Karpas-422 (cell line): ENCODE measurements at regions not wholly inside any gene's neighbourhood (a gene's known extent, or its start where the extent isn't known, plus 50 kb on each side); places are given as distances from the start of the nearest gene placed in this dataset.
"Not testable (repeated sequence)": the region's sequence is repeated elsewhere in the genome, so short reads cannot be mapped to it uniquely, and the experiment has no call there.

Source experiments
- DNase-seq: peaks from one replicate; pipeline ENCODE4 v3.0.0-alpha.2; 2015
- H2AFZ ChIP-seq: fragments of 200-600 bp; sonication (generic); 2 replicates; pipeline ENCODE4 v1.6.1; 2014; ENCODE audit warnings: antibody characterized with exemption, low read length, mixed read lengths
- H3K27ac ChIP-seq: fragments of 200-600 bp; sonication (generic); 2 replicates; pipeline ENCODE4 v1.5.1; 2014; ENCODE audit warnings: mild to moderate bottlenecking, low read length, moderate library complexity
- H3K27me3 ChIP-seq: fragments of 200-600 bp; sonication (generic); 2 replicates; pipeline ENCODE4 v1.6.1; 2014; ENCODE audit warnings: low read length, mixed read lengths
- H3K36me3 ChIP-seq: fragments of 200-600 bp; sonication (generic); 2 replicates; pipeline ENCODE4 v1.6.1; 2014; ENCODE audit warnings: low read length, mixed read lengths; ENCODE audit not compliant: insufficient read depth
- H3K4me1 ChIP-seq: fragments of 200-600 bp; sonication (generic); 2 replicates; pipeline ENCODE4 v1.6.1; 2014; ENCODE audit warnings: mild to moderate bottlenecking, low read length, mixed read lengths
- H3K4me2 ChIP-seq: fragments of 200-600 bp; sonication (generic); 2 replicates; pipeline ENCODE4 v1.6.1; 2014; ENCODE audit warnings: low read length, low read depth, mild to moderate bottlenecking; ENCODE audit not compliant: poor library complexity, severe bottlenecking
- H3K4me3 ChIP-seq: fragments of 200-600 bp; sonication (generic); 2 replicates; pipeline ENCODE4 v1.5.1; 2014; ENCODE audit warnings: mild to moderate bottlenecking, antibody characterized with exemption, low read length, mixed read lengths
- H3K79me2 ChIP-seq: fragments of 200-600 bp; sonication (generic); 2 replicates; pipeline ENCODE4 v1.6.1; 2014; ENCODE audit warnings: mild to moderate bottlenecking, low read length, mixed read lengths
- H3K9ac ChIP-seq: fragments of 200-600 bp; sonication (generic); 2 replicates; pipeline ENCODE4 v1.6.0; 2014; ENCODE audit warnings: low read length
- H3K9me2 ChIP-seq: fragments of 200-600 bp; sonication (generic), shearing (Covaris generic); replicated peaks from 2 replicates; pipeline ENCODE4 v1.6.0; 2014; ENCODE audit warnings: mild to moderate bottlenecking, low read length, moderate library complexity; ENCODE audit not compliant: insufficient read depth
- H3K9me3 ChIP-seq: fragments of 300-700, 200-600 bp; sonication (generic); 2 replicates; pipeline ENCODE4 v1.6.1; 2014; ENCODE audit warnings: low read length, mixed read lengths
- H4K20me1 ChIP-seq: fragments of 200-600 bp; sonication (generic); 2 replicates; pipeline ENCODE4 v1.6.1; 2014; ENCODE audit warnings: mild to moderate bottlenecking, antibody characterized with exemption, low read length, low read depth; ENCODE audit not compliant: insufficient read depth

GRCh38 chr3:89017531-89017930, 89.9 kb upstream of the EPHA3 start:
- DNase-seq, result no peak
- Histone ChIP-seq H3K4me3 (no peak overlapping the region), H3K27ac (no peak overlapping the region), H3K9me3 (peaks cover 11% of the 10 kb centered on the region), H3K9ac (no peak overlapping the region), H3K4me2 (no peak overlapping the region), H3K27me3 (no peaks in the 10 kb centered on the region), H4K20me1 (no peaks in the 10 kb centered on the region), H3K79me2 (no peaks in the 10 kb centered on the region), H3K4me1 (no peaks in the 10 kb centered on the region), H2AFZ (no peak overlapping the region), H3K36me3 (no peaks in the 10 kb centered on the region), H3K9me2 (no peaks in the 10 kb centered on the region)

- Histone ChIP-seq H3K4me1 (no peaks in the 10 kb centered on the region), H3K9me2 (no peaks in the 10 kb centered on the region; the same call in 1 of the 2 replicates), H3K79me2 (no peaks in the 10 kb centered on the region), H3K4me3 (no peak overlapping the region), H3K4me2 (no peak overlapping the region), H3K27me3 (no peaks in the 10 kb centered on the region), H3K9ac (no peak overlapping the region), H4K20me1 (no peaks in the 10 kb centered on the region), H3K9me3 (no peaks in the 10 kb centered on the region; the same call in 1 of the 2 replicates), H3K27ac (no peak overlapping the region), H3K36me3 (no peaks in the 10 kb centered on the region), H2AFZ (no peak overlapping the region)
- no peak for DNase-seq
These were observed 82.2 kb upstream of the EPHA3 start for GRCh38 chr3:89025185-89025584.

GRCh38 chr3:89032346-89033013, 74.9 kb upstream of the EPHA3 start:
- Histone ChIP-seq H3K27me3 (no peaks in the 10 kb centered on the region), H3K4me2 (no peak overlapping the region), H3K4me1 (no peaks in the 10 kb centered on the region), H3K79me2 (no peaks in the 10 kb centered on the region), H4K20me1 (no peaks in the 10 kb centered on the region), H3K4me3 (no peak overlapping the region), H3K9me3 (peaks cover 3% of the 10 kb centered on the region), H3K36me3 (no peaks in the 10 kb centered on the region), H3K9me2 (no peaks in the 10 kb centered on the region; the same call in 1 of the 2 replicates), H2AFZ (no peak overlapping the region), H3K9ac (no peak overlapping the region), H3K27ac (no peak overlapping the region)
- DNase-seq, result no peak

- not testable (repeated sequence) for H3K79me2 ChIP-seq, H3K4me3 ChIP-seq, H4K20me1 ChIP-seq, H2AFZ ChIP-seq, H3K27ac ChIP-seq, H3K4me1 ChIP-seq, H3K36me3 ChIP-seq, H3K9me2 ChIP-seq, H3K9me3 ChIP-seq, H3K4me2 ChIP-seq, DNase-seq, H3K9ac ChIP-seq, H3K27me3 ChIP-seq
These were observed 72.7 kb upstream of the EPHA3 start for GRCh38 chr3:89034723-89035122.

- peaks cover 3% of the 10 kb centered on the region for H3K9me3 ChIP-seq
- no peaks in the 10 kb centered on the region for H3K4me1 ChIP-seq
- no peak overlapping the region for H3K27ac ChIP-seq
- no peaks in the 10 kb centered on the region for H3K79me2 ChIP-seq
- no peaks in the 10 kb centered on the region for H3K27me3 ChIP-seq
- no peak for DNase-seq
- no peaks in the 10 kb centered on the region for H3K36me3 ChIP-seq
- no peak overlapping the region for H3K4me2 ChIP-seq
- no peaks in the 10 kb centered on the region; the same call in 1 of the 2 replicates for H3K9me2 ChIP-seq
- no peak overlapping the region for H3K9ac ChIP-seq
- H4K20me1 ChIP-seq, result no peaks in the 10 kb centered on the region
- no peak overlapping the region for H2AFZ ChIP-seq
- H3K4me3 ChIP-seq, result no peak overlapping the region
These were observed 68.6 kb upstream of the EPHA3 start for GRCh38 chr3:89038869-89039268.

GRCh38 chr3:89042236-89042835, 65.1 kb upstream of the EPHA3 start:
- Histone ChIP-seq H2AFZ (no peak overlapping the region), H3K4me2 (no peak overlapping the region), H3K27me3 (no peaks in the 10 kb centered on the region), H4K20me1 (no peaks in the 10 kb centered on the region), H3K27ac (no peak overlapping the region), H3K4me3 (no peak overlapping the region), H3K9ac (no peak overlapping the region), H3K9me2 (no peaks in the 10 kb centered on the region; the same call in 1 of the 2 replicates), H3K4me1 (no peaks in the 10 kb centered on the region), H3K9me3 (peaks cover 3% of the 10 kb centered on the region), H3K79me2 (no peaks in the 10 kb centered on the region), H3K36me3 (no peaks in the 10 kb centered on the region)
- no peak for DNase-seq

- Histone ChIP-seq H3K27me3 (no peaks in the 10 kb centered on the region), H3K27ac (no peak overlapping the region), H3K4me3 (no peak overlapping the region), H3K4me2 (no peak overlapping the region), H4K20me1 (no peaks in the 10 kb centered on the region), H3K9me3 (peaks cover 3% of the 10 kb centered on the region; the same call in 1 of the 2 replicates), H3K36me3 (no peaks in the 10 kb centered on the region), H3K79me2 (no peaks in the 10 kb centered on the region), H3K9ac (no peak overlapping the region), H3K4me1 (no peaks in the 10 kb centered on the region), H3K9me2 (no peaks in the 10 kb centered on the region; the same call in 1 of the 2 replicates), H2AFZ (no peak overlapping the region)
- DNase-seq, result no peak
These were observed 64.0 kb upstream of the EPHA3 start for GRCh38 chr3:89043406-89043932.

- no peak overlapping the region for H3K4me3 ChIP-seq
- no peaks in the 10 kb centered on the region for H4K20me1 ChIP-seq
- no peak for DNase-seq
- H3K4me2 ChIP-seq, result no peak overlapping the region
- no peaks in the 10 kb centered on the region for H3K4me1 ChIP-seq
- no peaks in the 10 kb centered on the region for H3K9me2 ChIP-seq
- no peaks in the 10 kb centered on the region for H3K27me3 ChIP-seq
- no peaks in the 10 kb centered on the region for H3K79me2 ChIP-seq
- peaks cover 3% of the 10 kb centered on the region; the same call in 1 of the 2 replicates for H3K9me3 ChIP-seq
- no peak overlapping the region for H3K9ac ChIP-seq
- H3K36me3 ChIP-seq, result no peaks in the 10 kb centered on the region
- no peak overlapping the region for H3K27ac ChIP-seq
- H2AFZ ChIP-seq, result no peak overlapping the region
These were observed 60.8 kb upstream of the EPHA3 start for GRCh38 chr3:89046661-89047060.
